IMR-90 (cell line): ENCODE measurements at regions not wholly inside any gene's neighbourhood (a gene's known extent, or its start where the extent isn't known, plus 50 kb on each side); places are given as distances from the start of the nearest gene placed in this dataset.

Experiments
- ATAC-seq: fragments of 200-7000 bp; cut with Tn5 transposase; 2 replicates; pipeline ENCODE4 v1.9.1; 2020; ENCODE audit warnings: low read depth, mild to moderate bottlenecking, moderate library complexity
- BruUV-seq: library from RNA; stranded (reverse); fragments of 400-500 nt; replicated peaks from 2 replicates; lab custom pipeline; 2021; lab: Mats Ljungman, UMichigan
- CTCF ChIA-PET: fragments of 300-600 bp; formaldehyde crosslinking; extraction: SDS; loops from one replicate; lab custom pipeline; 2021; ENCODE audit warnings: antibody characterized with exemption; lab: Yijun Ruan, JAX
- POLR2A ChIA-PET: fragments of 300-600 bp; sonication (Branson Sonifier 250); formaldehyde crosslinking; loops from one replicate; lab custom pipeline; 2022; ENCODE audit warnings: antibody characterized with exemption; ENCODE audit not compliant: unreplicated experiment; lab: Charles Lee
- DNase-seq: peaks from one replicate; pipeline ENCODE4 v3.0.0; 2013
- H2AFZ ChIP-seq: replicated peaks from 2 replicates; pipeline ENCODE3; 2013; ENCODE audit warnings: low read length, mild to moderate bottlenecking; ENCODE audit not compliant: poor library complexity
- H2AK5ac ChIP-seq: 2 replicates; pipeline ENCODE4 v1.6.1; 2013; ENCODE audit warnings: low read depth, low read length, inconsistent platforms
- H2AK9ac ChIP-seq: replicated peaks from 2 replicates; pipeline ENCODE3; 2013; ENCODE audit warnings: mild to moderate bottlenecking, low read depth, low read length, moderate library complexity; ENCODE audit not compliant: poor library complexity
- H2BK120ac ChIP-seq: 2 replicates; pipeline ENCODE4 v1.6.1; 2013; ENCODE audit warnings: low read depth, low read length, inconsistent platforms
- H2BK15ac ChIP-seq: 3 replicates; pipeline ENCODE4 v1.6.1; 2013; ENCODE audit warnings: low read depth, low read length, inconsistent platforms
- H2BK20ac ChIP-seq: 2 replicates; pipeline ENCODE4 v1.6.1; 2013; ENCODE audit warnings: low read depth, mild to moderate bottlenecking, inconsistent platforms, low read length, moderate library complexity
- H2BK5ac ChIP-seq: 2 replicates; pipeline ENCODE4 v1.6.1; 2013; ENCODE audit warnings: mild to moderate bottlenecking, low read depth, low read length, inconsistent platforms; ENCODE audit not compliant: poor library complexity, severe bottlenecking
- H3K14ac ChIP-seq: replicated peaks from 2 replicates; pipeline ENCODE4 v1.6.1; 2013; ENCODE audit warnings: low read depth, low read length, inconsistent platforms
- H3K18ac ChIP-seq: 2 replicates; pipeline ENCODE4 v1.6.1; 2013; ENCODE audit warnings: low read depth, low read length, control low read depth
- H3K23ac ChIP-seq: 2 replicates; pipeline ENCODE4 v1.6.1; 2013; ENCODE audit warnings: low read depth, low read length, inconsistent platforms
- H3K27ac ChIP-seq: 2 replicates; pipeline ENCODE4 v1.5.1; 2013; ENCODE audit warnings: mild to moderate bottlenecking, control low read depth, low read length; ENCODE audit not compliant: insufficient read depth
- H3K27me3 ChIP-seq: 2 replicates; pipeline ENCODE4 v1.6.1; 2013; ENCODE audit warnings: low read length; ENCODE audit not compliant: control insufficient read depth, insufficient read depth
- H3K36me3 ChIP-seq: 2 replicates; pipeline ENCODE4 v1.6.1; 2013; ENCODE audit warnings: low read length, mixed read lengths; ENCODE audit not compliant: control insufficient read depth, insufficient read depth
- H3K4ac ChIP-seq: 2 replicates; pipeline ENCODE4 v1.6.1; 2013; ENCODE audit warnings: low read depth, low read length, inconsistent platforms
- H3K4me1 ChIP-seq: 2 replicates; pipeline ENCODE4 v1.6.1; 2013; ENCODE audit warnings: low read length, mixed read lengths; ENCODE audit not compliant: control insufficient read depth, insufficient read depth
- H3K4me2 ChIP-seq: 2 replicates; pipeline ENCODE4 v1.6.1; 2013; ENCODE audit warnings: low read depth, mild to moderate bottlenecking, control low read depth, low read length, moderate library complexity
- H3K4me3 ChIP-seq: 2 replicates; pipeline ENCODE4 v1.5.1; 2013; ENCODE audit warnings: low read depth, mild to moderate bottlenecking, control low read depth, low read length, moderate library complexity; ENCODE audit not compliant: insufficient read depth
- H3K56ac ChIP-seq: 2 replicates; pipeline ENCODE4 v1.6.1; 2013; ENCODE audit warnings: low read length, inconsistent platforms; ENCODE audit not compliant: insufficient read depth; ENCODE audit errors: extremely low read depth
- H3K79me1 ChIP-seq, 2 experiments: 2 replicates each; pipeline ENCODE4 v1.6.1; 2013; ENCODE audit warnings: low read length in 2 of 2, inconsistent platforms in 1 of 2, low read depth in 1 of 2
- H3K9ac ChIP-seq: 2 replicates; pipeline ENCODE4 v1.6.1; 2013; ENCODE audit warnings: low read depth, low read length, control low read depth
- H3K9me1 ChIP-seq: 2 replicates; pipeline ENCODE4 v1.6.1; 2013; ENCODE audit warnings: low read length, inconsistent platforms; ENCODE audit not compliant: insufficient read depth
- H3K9me3 ChIP-seq: 2 replicates; pipeline ENCODE4 v1.6.1; 2013; ENCODE audit warnings: low read length; ENCODE audit not compliant: control insufficient read depth, insufficient read depth
- H4K20me1 ChIP-seq: 2 replicates; pipeline ENCODE4 v1.6.1; 2013; ENCODE audit warnings: low read length, inconsistent platforms; ENCODE audit not compliant: insufficient read depth
- H4K5ac ChIP-seq: 2 replicates; pipeline ENCODE4 v1.6.1; 2013; ENCODE audit warnings: mild to moderate bottlenecking, low read depth, low read length, control low read depth
- H4K8ac ChIP-seq, 2 experiments: 2 replicates each; pipeline ENCODE4 v1.6.1; 2013; ENCODE audit warnings: low read depth in 2 of 2, low read length in 2 of 2, control low read depth in 1 of 2, inconsistent platforms in 1 of 2
- H4K91ac ChIP-seq: 2 replicates; pipeline ENCODE4 v1.6.1; 2013; ENCODE audit warnings: low read depth, low read length, inconsistent platforms; ENCODE audit not compliant: insufficient read depth
- CEBPB ChIP-seq: IDR thresholded peaks from 2 replicates; pipeline ENCODE4 v1.6.1; 2012; ENCODE audit warnings: low read depth, low read length, improper control_type of control experiment
- CTCF ChIP-seq: conservative IDR thresholded peaks from 2 replicates; pipeline ENCODE4 v1.5.1; 2012; ENCODE audit warnings: mild to moderate bottlenecking, low read depth, low read length, improper control_type of control experiment
- FOS ChIP-seq: fragments of 150-350 bp; IDR thresholded peaks from 2 replicates; pipeline ENCODE4 v1.6.1; 2016; ENCODE audit warnings: low read depth, low read length
- WGBS, 2 experiments: methylation state at CpG; one replicate each; pipeline versions ENCODE4 v1.1.5 to v1.1.7; 2013; ENCODE audit warnings: missing lambda C conversion rate in 2 of 2; ENCODE audit not compliant: insufficient read length in 1 of 2; ENCODE audit errors: extremely low coverage in 2 of 2; 5-methylcytosine and 5-hydroxymethylcytosine counted together
- dilution Hi-C: fragments of 300-500 bp; cut with HindIII; formaldehyde crosslinking; loops from one replicate; pipeline ENCODE4 v1.14.3; 2018; ENCODE audit warnings: low sequenced_read_pairs; ENCODE audit not compliant: unreplicated experiment
- in situ Hi-C: fragments of 300-500 bp; cut with MboI; formaldehyde crosslinking; loops from 3 replicates; pipeline ENCODE4 v1.14.3; 2019; ENCODE audit warnings: low sequenced_read_pairs, inconsistent platforms, mixed read lengths
- intact Hi-C: fragments of 100-400 bp; cut with micrococcal nuclease; formaldehyde crosslinking; loops from 2 replicates; pipeline ENCODE4 v1.10.0; 2022

- Histone ChIP-seq H3K9me3 (no peaks in the 10 kb centered on the region), H3K4me2 (no peak overlapping the region), H4K5ac (no peak overlapping the region), H2AFZ (no peak overlapping the region), H3K14ac (no peak overlapping the region; the same call in 1 of the 2 replicates), H4K8ac (no peak overlapping the region), H3K9me1 (peaks cover 8% of the 10 kb centered on the region; the same call in 1 of the 2 replicates), H2BK15ac (no peak overlapping the region), H3K27me3 (no peaks in the 10 kb centered on the region), H2AK9ac (no peak overlapping the region), H2BK5ac (no peak overlapping the region), H4K20me1 (no peaks in the 10 kb centered on the region), H4K91ac (no peak overlapping the region; the same call in 1 of the 2 replicates), H3K27ac (no peak overlapping the region), H2BK20ac (peak overlapping the region; percentile 61), H3K56ac (no peak overlapping the region), H3K18ac (no peak overlapping the region), H3K4me1 (peaks cover 15% of the 10 kb centered on the region), H3K9ac (no peak overlapping the region), H3K23ac (0 out of 2 replicates have a peak overlapping the region, but pooled peaks have one; percentile 7), H3K4ac (peak overlapping the region; percentile 34; the same call in 1 of the 2 replicates), H2AK5ac (no peak overlapping the region; the same call in 1 of the 2 replicates), H3K79me1 (no peaks in the 10 kb centered on the region), H3K4me3 (no peak overlapping the region), H2BK120ac (peak overlapping the region; percentile 6; the same call in 1 of the 2 replicates), H3K36me3 (no peaks in the 10 kb centered on the region)
- DNase-seq, result peak; percentile 35
- intact Hi-C loops (loop anchor here (5.0 kb wide), 1 partner anchor 44 kb away; no protein-coding TSS in a partner anchor), in situ Hi-C loops (no loop called here), dilution Hi-C loops (no loop called here)
- BruUV-seq, result no TSS peak
- POLR2A ChIA-PET, result no interaction called here
- TF ChIP-seq CTCF (no peak), CEBPB (peak; percentile 26; the same call in 1 of the 2 replicates), FOS (peak; percentile 24; the same call in 1 of the 2 replicates)
- WGBS, 2 experiments, result no CpG with 5 or more reads among the region's 1 CpG
- peak; percentile 55 for ATAC-seq
- CTCF ChIA-PET, result interaction anchor here (1.8 kb wide), 1 partner anchor 19 kb away, joined by 5 read pairs; no protein-coding TSS in a partner anchor
These were observed 133.5 kb upstream of the IL12B start for GRCh38 chr5:159463590-159464321.
